ENCODE measurements at regions not wholly inside any gene's neighbourhood (a gene's known extent, or its start where the extent isn't known, plus 50 kb on each side); places are given as distances from the start of the nearest gene placed in this dataset.

- no peak overlapping the region for H2AFZ ChIP-seq
- no peak for TF ChIP-seq REST (IDR thresholded peaks at IDR 0.05; ENCODE audit: unreplicated experiment)
- no peak for TF ChIP-seq CREB1 (CRISPR knock-in tag; IDR thresholded peaks at IDR 0.05; ENCODE audit: low read depth)
- TF ChIP-seq STAT1 (IDR thresholded peaks at IDR 0.05; ENCODE audit: unreplicated experiment): no peak
- TF ChIP-seq ZNF114 (CRISPR knock-in tag; IDR thresholded peaks at IDR 0.05): no peak
- no peak for TF ChIP-seq POLR2AphosphoS5 (IDR thresholded peaks at IDR 0.05; ENCODE audit: low read depth)
- TF ChIP-seq ETS1 (IDR thresholded peaks at IDR 0.05): no peak
- TF ChIP-seq JUNB (IDR thresholded peaks at IDR 0.05; ENCODE audit: unreplicated experiment): no peak
- no peak for ATAC-seq
- Mint-ChIP-seq H3K27me3 (ENCODE audit: insufficient read depth, low read depth, poor library complexity) (peaks cover 7% of the 10 kb centered on the region), H3K9me3 (no peaks in the 10 kb centered on the region), H3K36me3 (ENCODE audit: low read depth) (peaks cover 6% of the 10 kb centered on the region; the same call in 2 of the 3 replicates), H3K27ac (no peak overlapping the region), H3K4me3 (no peak overlapping the region), H3K4me1 (peaks cover 11% of the 10 kb centered on the region)
- no peak overlapping the region for H3K27ac ChIP-seq (ENCODE audit: low read depth)
- no peak overlapping the region for H3K4me2 ChIP-seq
- no peak for DNase-seq (ENCODE audit: low spot score)
- H3K79me2 ChIP-seq (replicated peaks; ENCODE audit: insufficient read depth): 0 out of 2 replicates have a peak, but pooled peaks cover 12% of the 10 kb centered on the region
- no peaks in the 10 kb centered on the region for H3K9me2 ChIP-seq (ENCODE audit: insufficient read depth)
- no peak overlapping the region for H3K4me3 ChIP-seq
- 0 out of 2 replicates have a peak, but pooled peaks cover 5% of the 10 kb centered on the region for H3K4me1 ChIP-seq (ENCODE audit: insufficient read depth)
- no peaks in the 10 kb centered on the region for H3K36me3 ChIP-seq (ENCODE audit: insufficient read depth)
- peaks cover 6% of the 10 kb centered on the region for H4K20me1 ChIP-seq (replicated peaks; ENCODE audit: insufficient read depth)
- no peaks in the 10 kb centered on the region for H3K27me3 ChIP-seq (ENCODE audit: insufficient read depth)
- H3F3A ChIP-seq (replicated peaks; ENCODE audit: low read depth): 0 out of 2 replicates have a peak, but pooled peaks cover 2% of the 10 kb centered on the region
Observed at GRCh38 chr22:25372000-25372595, 152.7 kb downstream of the CRYBB2 start.

- Histone ChIP-seq H3K4me3 (no peak overlapping the region), H3K36me3 (ENCODE audit: insufficient read depth) (no peaks in the 10 kb centered on the region), H3K4me2 (no peak overlapping the region), H4K20me1 (replicated peaks; ENCODE audit: insufficient read depth) (peaks cover 7% of the 10 kb centered on the region), H3K27ac (ENCODE audit: low read depth) (no peak overlapping the region), H3K9me2 (ENCODE audit: insufficient read depth) (no peaks in the 10 kb centered on the region), H3K27me3 (ENCODE audit: insufficient read depth) (no peaks in the 10 kb centered on the region), H2AFZ (no peak overlapping the region), H3K79me2 (replicated peaks; ENCODE audit: insufficient read depth) (0 out of 2 replicates have a peak, but pooled peaks cover 12% of the 10 kb centered on the region), H3F3A (replicated peaks; ENCODE audit: low read depth) (0 out of 2 replicates have a peak, but pooled peaks cover 2% of the 10 kb centered on the region), H3K4me1 (ENCODE audit: insufficient read depth) (no peaks in the 10 kb centered on the region)
- H3K4me3 Mint-ChIP-seq: no peak overlapping the region
- peaks cover 4% of the 10 kb centered on the region for H3K4me1 Mint-ChIP-seq
- peaks cover 6% of the 10 kb centered on the region for H3K27me3 Mint-ChIP-seq (ENCODE audit: insufficient read depth, low read depth, poor library complexity)
- no peaks in the 10 kb centered on the region for H3K9me3 Mint-ChIP-seq
- DNase-seq (ENCODE audit: low spot score) (no peak), ATAC-seq (no peak)
- H3K27ac Mint-ChIP-seq: peak overlapping the region; percentile 52
- peaks cover 10% of the 10 kb centered on the region for H3K36me3 Mint-ChIP-seq (ENCODE audit: low read depth)
- TF ChIP-seq ZNF462 (CRISPR knock-in tag; IDR thresholded peaks at IDR 0.05) (no peak), JUNB (IDR thresholded peaks at IDR 0.05; ENCODE audit: unreplicated experiment) (no peak), ETS1 (IDR thresholded peaks at IDR 0.05) (no peak), STAT1 (IDR thresholded peaks at IDR 0.05; ENCODE audit: unreplicated experiment) (no peak), EZH2 (IDR thresholded peaks at IDR 0.05; ENCODE audit: low read depth, unreplicated experiment) (no peak)
Observed at GRCh38 chr22:25373961-25374360, 154.5 kb downstream of the CRYBB2 start.

All from GM23338 (cell line).